CD14-positive monocyte (primary cell): ENCODE measurements at regions not wholly inside any gene's neighbourhood (a gene's known extent, or its start where the extent isn't known, plus 50 kb on each side); places are given as distances from the start of the nearest gene placed in this dataset.

Source experiments
- DNase-seq, 3 donors: peaks; one replicate each; pipeline ENCODE4 v3.0.0-alpha.2; 2011 to 2022
- H2AFZ ChIP-seq: 2 replicates; pipeline ENCODE4 v1.6.0; 2012; ENCODE audit warnings: mild to moderate bottlenecking, low read depth, low read length, inconsistent platforms; ENCODE audit not compliant: insufficient read depth, poor library complexity, severe bottlenecking
- H3K27ac ChIP-seq, 2 donors: 1 replicate in 1 of 2; 2 replicates in 1 of 2; pipeline ENCODE4 v1.5.1; 2012 to 2013; ENCODE audit warnings: low read length in 2 of 2, control low read depth in 1 of 2, inconsistent platforms in 1 of 2, low read depth in 1 of 2, mild to moderate bottlenecking in 1 of 2
- H3K27me3 ChIP-seq, 2 donors: one replicate each; pipeline versions ENCODE4 v1.6.0 to v1.6.1; 2011 to 2013; ENCODE audit warnings: low read length in 2 of 2; ENCODE audit not compliant: control insufficient read depth in 2 of 2, insufficient read depth in 2 of 2
- H3K36me3 ChIP-seq, 2 donors: replicated peaks in 1 of 2; 1 replicate in 1 of 2; 2 replicates in 1 of 2; pipeline versions ENCODE4 v1.5.1 to v1.6.1; 2012 to 2013; ENCODE audit warnings: low read length in 2 of 2, control low read depth in 1 of 2, inconsistent platforms in 1 of 2, mild to moderate bottlenecking in 1 of 2; ENCODE audit not compliant: insufficient read depth in 2 of 2, control insufficient read depth in 1 of 2
- H3K4me1 ChIP-seq, 2 donors: 1 replicate in 1 of 2; 2 replicates in 1 of 2; pipeline versions ENCODE4 v1.5.1 to v1.6.1; 2012 to 2013; ENCODE audit warnings: low read length in 2 of 2, control low read depth in 1 of 2, inconsistent platforms in 1 of 2, mild to moderate bottlenecking in 1 of 2, moderate library complexity in 1 of 2; ENCODE audit not compliant: insufficient read depth in 2 of 2, control insufficient read depth in 1 of 2
- H3K4me2 ChIP-seq: replicated peaks from 2 replicates; pipeline ENCODE3; 2012; ENCODE audit warnings: low read length, moderate library complexity, mild to moderate bottlenecking; ENCODE audit not compliant: poor library complexity, severe bottlenecking; ENCODE audit errors: extremely low read depth
- H3K4me3 ChIP-seq, 3 experiments: fragments of 200-600 bp in 1 of 3; sonication (generic) in 1 of 3; replicated peaks in 1 of 3; 1 replicate in 2 of 3; 2 replicates in 1 of 3; pipeline ENCODE4 v1.5.1; 2011 to 2013; ENCODE audit warnings: low read length in 3 of 3, mild to moderate bottlenecking in 3 of 3, control low read depth in 2 of 3, low read depth in 2 of 3, inconsistent platforms in 1 of 3, moderate library complexity in 1 of 3
- H3K79me2 ChIP-seq: 2 replicates; pipeline ENCODE4 v1.6.0; 2012; ENCODE audit warnings: mild to moderate bottlenecking, control low read depth, inconsistent platforms, low read length, moderate library complexity; ENCODE audit not compliant: insufficient read depth
- H3K9ac ChIP-seq: 2 replicates; pipeline ENCODE4 v1.6.0; 2017; ENCODE audit warnings: low read length, mild to moderate bottlenecking; ENCODE audit not compliant: insufficient read depth, poor library complexity, severe bottlenecking
- H3K9me3 ChIP-seq, 2 donors: replicated peaks in 1 of 2; 1 replicate in 1 of 2; 2 replicates in 1 of 2; pipeline versions ENCODE4 v1.5.1 to v1.6.1; 2012 to 2013; ENCODE audit warnings: low read length in 2 of 2, control low read depth in 1 of 2; ENCODE audit not compliant: control insufficient read depth in 1 of 2, insufficient read depth in 1 of 2
- H4K20me1 ChIP-seq: 2 replicates; pipeline ENCODE4 v1.6.0; 2012; ENCODE audit warnings: mild to moderate bottlenecking, low read length, control low read depth, moderate library complexity; ENCODE audit not compliant: insufficient read depth
- H3K27ac Mint-ChIP-seq, 7 donors: one replicate each; pipeline ENCODE4 v1.8.0; 2020; ENCODE audit warnings: mild to moderate bottlenecking in 7 of 7, mixed read lengths in 7 of 7, moderate library complexity in 6 of 7, inconsistent platforms in 2 of 7
- H3K27me3 Mint-ChIP-seq, 3 donors: one replicate each; pipeline ENCODE4 v1.8.0; 2021 to 2022; ENCODE audit warnings: low read depth in 3 of 3, mild to moderate bottlenecking in 3 of 3, mixed read lengths in 3 of 3, moderate library complexity in 3 of 3, inconsistent platforms in 1 of 3
- H3K36me3 Mint-ChIP-seq, 2 donors: one replicate each; pipeline ENCODE4 v1.8.0; 2020; ENCODE audit warnings: mixed read lengths in 2 of 2, inconsistent platforms in 1 of 2, mild to moderate bottlenecking in 1 of 2
- H3K4me1 Mint-ChIP-seq: one replicate; pipeline ENCODE4 v1.8.0; 2020; ENCODE audit warnings: mild to moderate bottlenecking, mixed read lengths
- H3K4me3 Mint-ChIP-seq, 2 donors: one replicate each; pipeline ENCODE4 v1.8.0; 2020; ENCODE audit warnings: mild to moderate bottlenecking in 2 of 2, mixed read lengths in 2 of 2, moderate library complexity in 1 of 2
- H3K9me3 Mint-ChIP-seq, 7 donors: one replicate each; pipeline ENCODE4 v1.8.0; 2020 to 2022; ENCODE audit warnings: mixed read lengths in 7 of 7, mild to moderate bottlenecking in 6 of 7, moderate library complexity in 6 of 7, inconsistent platforms in 2 of 7
- WGBS: methylation state at CpG from one replicate; pipeline ENCODE4 v1.1.5; 2013; ENCODE audit warnings: missing lambda C conversion rate; ENCODE audit not compliant: insufficient coverage; 5-methylcytosine and 5-hydroxymethylcytosine counted together
- intact Hi-C, 2 donors: fragments of 100-400 bp; cut with micrococcal nuclease; formaldehyde crosslinking; loops; one replicate each; pipeline versions ENCODE4 v1.15.0 to v1.15.1; 2023
- TF ChIP-seq, protein P1 (sequence below): fragments of 200-600 bp; IDR thresholded peaks from one replicate; pipeline ENCODE4 v1.8.0; 2022; ENCODE audit warnings: antibody characterized with exemption, mild to moderate bottlenecking

DNA sequence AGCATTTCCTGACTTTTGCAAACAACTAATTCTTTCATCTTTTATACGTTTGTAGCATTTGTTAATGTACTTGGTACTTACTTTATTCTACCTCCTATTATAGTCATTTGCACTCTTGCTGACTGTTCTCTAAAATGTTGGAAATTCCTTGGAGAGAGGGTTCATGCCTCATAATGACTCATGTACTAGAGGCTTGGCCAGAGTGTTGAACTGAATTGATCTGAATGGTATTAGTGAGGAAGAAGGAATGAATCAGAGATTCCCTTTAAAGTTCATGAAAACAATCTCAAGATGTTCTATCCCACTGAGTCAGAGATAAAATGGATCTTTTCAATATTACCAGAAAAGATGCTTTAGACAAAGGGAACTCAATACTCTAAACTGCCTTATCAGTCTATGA lies 383.4 kb downstream of the SEC16B start:
- intact Hi-C loops, result no loop called here
- H3K27ac ChIP-seq, result no peak overlapping the region
- no peaks in the 10 kb centered on the region for H3K79me2 ChIP-seq
- no peak overlapping the region for H3K9ac ChIP-seq
- Mint-ChIP-seq H3K9me3 (peaks cover 0 to 11% (median 0%) of the 10 kb centered on the region in 7 donors), H3K27ac (no peak overlapping the region), H3K36me3 (no peaks in the 10 kb centered on the region), H3K27me3 (no peaks in the 10 kb centered on the region), H3K4me3 (no peak overlapping the region), H3K4me1 (no peaks in the 10 kb centered on the region)
- TF ChIP-seq, protein P1, sequence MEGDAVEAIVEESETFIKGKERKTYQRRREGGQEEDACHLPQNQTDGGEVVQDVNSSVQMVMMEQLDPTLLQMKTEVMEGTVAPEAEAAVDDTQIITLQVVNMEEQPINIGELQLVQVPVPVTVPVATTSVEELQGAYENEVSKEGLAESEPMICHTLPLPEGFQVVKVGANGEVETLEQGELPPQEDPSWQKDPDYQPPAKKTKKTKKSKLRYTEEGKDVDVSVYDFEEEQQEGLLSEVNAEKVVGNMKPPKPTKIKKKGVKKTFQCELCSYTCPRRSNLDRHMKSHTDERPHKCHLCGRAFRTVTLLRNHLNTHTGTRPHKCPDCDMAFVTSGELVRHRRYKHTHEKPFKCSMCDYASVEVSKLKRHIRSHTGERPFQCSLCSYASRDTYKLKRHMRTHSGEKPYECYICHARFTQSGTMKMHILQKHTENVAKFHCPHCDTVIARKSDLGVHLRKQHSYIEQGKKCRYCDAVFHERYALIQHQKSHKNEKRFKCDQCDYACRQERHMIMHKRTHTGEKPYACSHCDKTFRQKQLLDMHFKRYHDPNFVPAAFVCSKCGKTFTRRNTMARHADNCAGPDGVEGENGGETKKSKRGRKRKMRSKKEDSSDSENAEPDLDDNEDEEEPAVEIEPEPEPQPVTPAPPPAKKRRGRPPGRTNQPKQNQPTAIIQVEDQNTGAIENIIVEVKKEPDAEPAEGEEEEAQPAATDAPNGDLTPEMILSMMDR, result no peak
- H3K4me1 ChIP-seq, result no peaks in the 10 kb centered on the region
- no peak overlapping the region for H3K4me2 ChIP-seq
- no peak overlapping the region for H3K4me3 ChIP-seq
- no peaks in the 10 kb centered on the region for H3K36me3 ChIP-seq
- no peaks in the 10 kb centered on the region for H3K9me3 ChIP-seq
- H3K27me3 ChIP-seq, result no peaks in the 10 kb centered on the region
- no peak overlapping the region for H2AFZ ChIP-seq
- H4K20me1 ChIP-seq, result no peaks in the 10 kb centered on the region
- DNase-seq, result no peak
- WGBS, result no CpG with 5 or more reads among the region's 1 CpG

DNA sequence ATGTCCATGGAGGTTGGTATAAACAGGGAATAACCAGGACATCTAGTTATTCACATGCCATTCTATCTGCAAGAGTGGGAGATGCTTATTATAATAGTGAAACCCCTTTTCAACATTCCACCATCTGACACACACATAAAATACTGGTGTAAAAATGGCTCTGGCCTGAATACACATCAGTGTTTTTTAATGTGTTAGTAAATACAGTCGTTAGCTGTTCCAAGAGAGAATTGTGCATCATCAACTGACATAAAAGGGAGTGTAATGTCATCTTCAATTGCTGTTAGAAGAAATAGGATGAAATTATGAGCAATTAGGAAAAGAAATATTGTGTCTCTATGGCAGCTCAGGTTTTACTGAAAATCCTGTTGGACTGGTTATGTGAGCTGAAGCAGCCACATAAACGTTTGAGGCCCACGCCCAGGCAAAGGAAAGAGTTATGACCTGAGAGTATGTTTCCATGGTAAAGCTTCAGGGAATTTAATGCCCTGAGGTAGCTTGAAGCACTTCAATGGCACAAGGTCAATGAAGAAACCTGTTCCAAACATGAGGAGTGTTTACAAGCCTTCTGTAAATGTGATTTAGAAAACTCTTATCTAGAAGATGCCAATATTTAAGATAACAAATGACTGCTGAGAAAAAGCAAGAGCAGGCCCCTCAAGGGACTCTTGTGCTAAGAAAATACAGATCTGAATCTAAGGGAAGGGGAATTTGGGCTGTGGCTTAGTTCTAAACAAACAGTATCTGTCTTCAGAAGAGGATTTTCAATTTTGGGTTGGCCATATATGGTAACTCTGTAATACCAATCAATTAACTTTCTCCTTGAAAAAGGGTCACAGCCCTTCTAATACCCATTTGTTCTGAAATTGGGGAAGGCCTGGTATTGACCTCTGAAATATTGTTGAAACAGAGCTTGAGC lies 384.3 kb downstream of the SEC16B start:
- H3K4me1 Mint-ChIP-seq, result no peaks in the 10 kb centered on the region
- H3K9me3 Mint-ChIP-seq, result peaks cover 0 to 11% (median 0%) of the 10 kb centered on the region in 7 donors
- Histone ChIP-seq H3K4me3 (no peak overlapping the region), H3K27me3 (no peaks in the 10 kb centered on the region), H2AFZ (no peak overlapping the region), H3K4me2 (no peak overlapping the region), H3K9ac (no peak overlapping the region), H3K9me3 (no peaks in the 10 kb centered on the region), H4K20me1 (no peaks in the 10 kb centered on the region), H3K79me2 (no peaks in the 10 kb centered on the region), H3K27ac (no peak overlapping the region), H3K36me3 (no peaks in the 10 kb centered on the region), H3K4me1 (no peaks in the 10 kb centered on the region)
- H3K27ac Mint-ChIP-seq, result no peak overlapping the region
- no peak for DNase-seq
- 71% methylated on average over 2 of the region's 3 CpGs for WGBS
- H3K27me3 Mint-ChIP-seq, result no peaks in the 10 kb centered on the region
- intact Hi-C loops, result no loop called here
- no peak overlapping the region for H3K4me3 Mint-ChIP-seq
- H3K36me3 Mint-ChIP-seq, result no peaks in the 10 kb centered on the region
- TF ChIP-seq, protein P1, result no peak
